ENCODE measurements at regions not wholly inside any gene's neighbourhood (a gene's known extent, or its start where the extent isn't known, plus 50 kb on each side); places are given as distances from the start of the nearest gene placed in this dataset.

DNA sequence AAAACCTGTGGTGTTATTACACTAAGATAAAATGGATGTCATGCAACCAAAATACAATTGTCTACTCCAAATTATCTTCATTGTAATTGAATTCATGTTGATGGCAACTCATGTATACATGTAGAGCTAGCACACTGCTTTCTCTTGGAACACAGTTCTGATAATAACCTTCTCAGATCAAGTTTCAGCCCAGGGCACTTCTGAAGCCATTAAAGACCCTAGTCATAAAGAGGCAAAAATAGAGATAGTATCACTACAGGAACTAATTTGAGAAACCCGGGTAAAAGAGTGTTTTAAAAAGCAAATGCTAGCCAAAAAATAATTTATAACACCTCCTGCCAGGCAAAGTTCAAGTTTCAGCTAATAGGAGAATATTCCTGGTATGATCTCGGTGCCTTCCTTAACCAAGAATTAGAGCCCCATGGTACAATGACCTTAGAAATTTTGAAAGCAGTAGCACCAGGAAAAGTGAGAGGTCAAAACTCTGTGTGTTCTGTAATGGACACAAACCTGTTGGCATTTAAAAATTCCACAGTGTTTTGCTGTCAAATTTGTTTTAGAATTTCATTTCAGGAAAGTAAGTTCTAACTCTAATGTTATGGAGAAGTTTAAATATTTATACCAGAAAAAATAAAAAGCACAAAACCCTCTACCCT lies 105.0 kb upstream of the FRMD6 start:
- H3K27ac ChIP-seq (ENCODE audit: insufficient read depth, low read depth, low read length, poor library complexity, severe bottlenecking): no peak overlapping the region
- H3K4me3 ChIP-seq (ENCODE audit: insufficient read depth, low read depth, low read length): no peak overlapping the region
- no peaks in the 10 kb centered on the region for H3K4me1 ChIP-seq (ENCODE audit: control insufficient read depth, insufficient read depth, low read length)
- WGBS, 2 experiments: 71 to 88% methylated on average over 2 of the region's 2 CpGs
- H3K9me3 ChIP-seq (ENCODE audit: control insufficient read depth, low read length): no peaks in the 10 kb centered on the region
- no peaks in the 10 kb centered on the region for H3K27me3 ChIP-seq (ENCODE audit: control insufficient read depth, insufficient read depth, low read length, poor library complexity, severe bottlenecking)
- H3K36me3 ChIP-seq (ENCODE audit: control insufficient read depth, insufficient read depth, low read length): no peaks in the 10 kb centered on the region

DNA sequence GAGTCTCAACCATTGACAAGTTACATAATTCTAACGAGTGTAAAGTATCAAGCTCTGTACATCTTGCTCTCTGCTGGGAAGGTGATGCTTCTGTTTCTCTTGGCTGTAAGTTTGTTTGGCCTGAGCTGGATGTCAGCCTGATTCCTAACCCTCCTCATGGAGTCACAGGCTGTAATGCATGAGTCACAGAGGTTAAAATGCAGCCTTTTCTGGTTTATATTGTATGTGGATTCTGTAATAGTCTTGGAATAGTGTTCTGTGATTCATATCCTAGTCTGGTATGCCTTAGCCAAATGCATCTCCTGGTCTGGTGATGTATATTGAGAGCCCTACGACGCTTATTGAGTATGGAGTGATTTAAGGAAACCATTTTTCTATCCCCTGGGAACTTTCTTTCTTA lies 104.5 kb upstream of the FRMD6 start:
- Histone ChIP-seq H3K27ac (ENCODE audit: insufficient read depth, low read depth, low read length, poor library complexity, severe bottlenecking) (no peak overlapping the region), H3K9me3 (ENCODE audit: control insufficient read depth, low read length) (no peaks in the 10 kb centered on the region), H3K4me1 (ENCODE audit: control insufficient read depth, insufficient read depth, low read length) (no peaks in the 10 kb centered on the region), H3K4me3 (ENCODE audit: insufficient read depth, low read depth, low read length) (no peak overlapping the region), H3K36me3 (ENCODE audit: control insufficient read depth, insufficient read depth, low read length) (no peaks in the 10 kb centered on the region), H3K27me3 (ENCODE audit: control insufficient read depth, insufficient read depth, low read length, poor library complexity, severe bottlenecking) (no peaks in the 10 kb centered on the region)
- 83 to 88% methylated on average over 1 to 3 of the region's 3 CpGs for WGBS, 2 experiments

DNA sequence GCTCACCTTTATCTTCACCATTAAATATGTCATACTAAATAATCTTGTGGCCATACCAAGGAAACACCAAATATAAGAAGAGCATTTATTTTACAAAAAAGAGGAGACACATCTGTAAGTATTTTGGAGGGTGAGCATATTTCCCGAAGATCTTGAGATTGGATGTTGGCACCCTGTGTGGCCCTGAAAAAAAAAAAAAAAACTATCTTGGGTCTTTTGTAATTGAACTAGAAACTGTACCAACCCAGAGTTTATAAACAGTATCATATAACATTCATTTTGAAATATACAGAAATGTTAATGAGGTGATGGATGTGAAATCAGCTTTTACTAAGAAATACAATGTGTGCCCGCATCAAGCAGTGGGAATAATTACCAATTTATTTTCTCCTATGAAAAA lies 104.0 kb upstream of the FRMD6 start:
- WGBS, 2 experiments: 80 to 94% methylated on average over 1 of the region's 2 CpGs
- H3K4me3 ChIP-seq (ENCODE audit: insufficient read depth, low read depth, low read length): no peak overlapping the region
- no peaks in the 10 kb centered on the region for H3K27me3 ChIP-seq (ENCODE audit: control insufficient read depth, insufficient read depth, low read length, poor library complexity, severe bottlenecking)
- no peak overlapping the region for H3K27ac ChIP-seq (ENCODE audit: insufficient read depth, low read depth, low read length, poor library complexity, severe bottlenecking)
- no peaks in the 10 kb centered on the region for H3K4me1 ChIP-seq (ENCODE audit: control insufficient read depth, insufficient read depth, low read length)
- H3K9me3 ChIP-seq (ENCODE audit: control insufficient read depth, low read length): no peaks in the 10 kb centered on the region
- H3K36me3 ChIP-seq (ENCODE audit: control insufficient read depth, insufficient read depth, low read length): no peaks in the 10 kb centered on the region

DNA sequence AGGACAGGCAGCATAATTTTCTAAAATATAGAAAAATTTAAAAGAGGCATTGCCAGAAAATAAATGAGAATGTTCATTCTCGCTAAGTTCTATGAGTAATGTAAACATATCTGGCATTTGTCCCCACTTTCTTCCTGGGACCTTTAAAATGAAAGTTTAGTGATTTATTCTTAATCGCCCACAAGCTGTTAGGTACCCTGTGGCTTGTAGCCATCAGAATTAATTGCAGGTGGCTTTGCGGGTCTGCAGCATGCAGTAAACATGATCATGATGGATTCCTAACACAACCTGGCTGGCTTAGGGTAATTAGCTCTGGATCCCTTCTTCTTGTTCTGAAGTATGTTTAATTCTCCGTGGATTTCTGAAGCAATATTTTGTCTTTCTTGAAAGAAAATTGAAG lies 103.5 kb upstream of the FRMD6 start:
- no peaks in the 10 kb centered on the region for H3K4me1 ChIP-seq (ENCODE audit: control insufficient read depth, insufficient read depth, low read length)

DNA sequence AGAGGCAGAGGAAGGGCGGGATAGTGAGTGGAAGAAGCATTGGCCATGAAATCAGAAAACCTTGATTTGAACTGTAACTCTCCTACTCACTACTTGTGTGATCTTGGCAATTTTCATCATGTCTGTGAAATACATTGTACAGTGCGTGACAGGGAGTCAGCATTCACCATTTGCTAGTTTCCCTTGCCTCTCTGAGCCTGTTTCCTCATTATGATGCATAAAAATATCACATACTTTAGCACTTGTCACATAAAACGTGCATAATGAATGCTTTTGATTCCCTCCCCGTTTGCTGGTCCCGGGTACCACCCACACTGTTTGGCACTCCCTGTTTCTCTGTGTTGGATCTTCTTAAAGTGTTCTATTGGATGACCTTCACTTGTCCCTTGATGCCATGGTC lies 101.1 kb upstream of the FRMD6 start:
- Histone ChIP-seq H3K9me3 (ENCODE audit: control insufficient read depth, low read length) (no peaks in the 10 kb centered on the region), H3K27ac (ENCODE audit: insufficient read depth, low read depth, low read length, poor library complexity, severe bottlenecking) (no peak overlapping the region), H3K27me3 (ENCODE audit: control insufficient read depth, insufficient read depth, low read length, poor library complexity, severe bottlenecking) (no peaks in the 10 kb centered on the region), H3K4me3 (ENCODE audit: insufficient read depth, low read depth, low read length) (no peak overlapping the region), H3K36me3 (ENCODE audit: control insufficient read depth, insufficient read depth, low read length) (no peaks in the 10 kb centered on the region), H3K4me1 (ENCODE audit: control insufficient read depth, insufficient read depth, low read length) (no peaks in the 10 kb centered on the region)
- WGBS, 2 experiments: 89 to 90% methylated on average over 5 of the region's 5 CpGs

More for the DNA sequence above, 103.5 kb upstream of the FRMD6 start:
- no peaks in the 10 kb centered on the region for H3K9me3 ChIP-seq (ENCODE audit: control insufficient read depth, low read length)
- no peaks in the 10 kb centered on the region for H3K27me3 ChIP-seq (ENCODE audit: control insufficient read depth, insufficient read depth, low read length, poor library complexity, severe bottlenecking)
- 92 to 96% methylated on average over 4 of the region's 4 CpGs for WGBS, 2 experiments
- no peak overlapping the region for H3K4me3 ChIP-seq (ENCODE audit: insufficient read depth, low read depth, low read length)
- H3K27ac ChIP-seq (ENCODE audit: insufficient read depth, low read depth, low read length, poor library complexity, severe bottlenecking): no peak overlapping the region
- H3K36me3 ChIP-seq (ENCODE audit: control insufficient read depth, insufficient read depth, low read length): no peaks in the 10 kb centered on the region

DNA sequence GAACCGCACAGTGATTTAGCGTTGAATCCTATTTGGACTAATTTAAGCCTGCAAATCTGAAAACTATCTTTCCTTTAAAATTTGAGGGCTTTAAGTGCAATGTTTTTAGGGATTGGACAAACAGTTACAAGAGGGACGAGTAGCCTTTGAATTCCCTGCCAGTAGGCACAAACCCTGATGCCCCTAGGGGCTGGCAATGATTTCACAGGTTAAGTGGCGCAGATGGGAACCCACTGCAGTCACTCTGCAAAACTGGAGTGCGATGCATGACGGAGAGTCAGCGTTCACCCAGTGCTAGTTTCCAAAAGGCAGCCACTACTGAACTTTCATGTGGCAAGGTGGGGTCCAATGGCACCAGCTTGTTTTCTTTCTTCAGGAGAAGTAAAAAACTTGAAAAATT lies 99.4 kb upstream of the FRMD6 start:
- H3K27ac ChIP-seq (ENCODE audit: insufficient read depth, low read depth, low read length, poor library complexity, severe bottlenecking): no peak overlapping the region
- no peaks in the 10 kb centered on the region for H3K27me3 ChIP-seq (ENCODE audit: control insufficient read depth, insufficient read depth, low read length, poor library complexity, severe bottlenecking)
- H3K4me1 ChIP-seq (ENCODE audit: control insufficient read depth, insufficient read depth, low read length): no peaks in the 10 kb centered on the region
- H3K4me3 ChIP-seq (ENCODE audit: insufficient read depth, low read depth, low read length): no peak overlapping the region
- no peaks in the 10 kb centered on the region for H3K9me3 ChIP-seq (ENCODE audit: control insufficient read depth, low read length)
- H3K36me3 ChIP-seq (ENCODE audit: control insufficient read depth, insufficient read depth, low read length): no peaks in the 10 kb centered on the region
- WGBS, 2 experiments: 92 to 94% methylated on average over 7 of the region's 7 CpGs

DNA sequence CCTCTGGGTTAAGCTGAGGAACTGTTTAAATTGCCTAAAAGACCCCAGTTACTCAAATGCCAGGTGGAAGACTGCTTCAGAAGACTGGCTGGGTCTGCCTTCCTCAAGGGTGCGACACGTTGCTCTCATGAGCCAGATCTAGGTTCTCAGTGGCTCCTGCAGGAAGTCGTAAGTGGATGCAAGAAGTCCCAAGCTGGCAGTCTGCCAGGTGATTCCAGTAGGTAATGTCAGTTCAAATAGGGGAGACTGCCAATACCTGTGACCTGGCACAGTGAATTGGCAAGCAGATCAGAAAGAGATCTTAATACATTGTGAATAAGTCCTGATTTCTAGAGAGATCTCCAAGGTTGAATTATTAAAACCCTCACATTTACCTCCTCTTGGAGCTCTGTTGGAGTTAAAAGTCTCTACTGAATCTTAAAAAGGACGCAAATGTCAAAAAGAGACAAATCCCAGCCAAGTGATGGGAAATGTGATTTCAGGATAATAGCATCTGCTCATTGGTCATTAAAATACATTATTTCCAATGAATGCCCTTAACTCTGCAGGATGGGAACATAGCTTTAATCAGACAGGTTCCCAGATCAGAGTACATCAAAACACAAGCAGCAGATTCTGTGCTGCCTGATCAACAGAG lies 98.8 kb upstream of the FRMD6 start:
- no peaks in the 10 kb centered on the region for H3K9me3 ChIP-seq (ENCODE audit: control insufficient read depth, low read length)
- H3K4me1 ChIP-seq (ENCODE audit: control insufficient read depth, insufficient read depth, low read length): no peaks in the 10 kb centered on the region
- H3K27ac ChIP-seq (ENCODE audit: insufficient read depth, low read depth, low read length, poor library complexity, severe bottlenecking): no peak overlapping the region
- no peaks in the 10 kb centered on the region for H3K36me3 ChIP-seq (ENCODE audit: control insufficient read depth, insufficient read depth, low read length)
- 89 to 90% methylated on average over 3 to 4 of the region's 4 CpGs for WGBS, 2 experiments
- H3K4me3 ChIP-seq (ENCODE audit: insufficient read depth, low read depth, low read length): no peak overlapping the region
- H3K27me3 ChIP-seq (ENCODE audit: control insufficient read depth, insufficient read depth, low read length, poor library complexity, severe bottlenecking): no peaks in the 10 kb centered on the region

DNA sequence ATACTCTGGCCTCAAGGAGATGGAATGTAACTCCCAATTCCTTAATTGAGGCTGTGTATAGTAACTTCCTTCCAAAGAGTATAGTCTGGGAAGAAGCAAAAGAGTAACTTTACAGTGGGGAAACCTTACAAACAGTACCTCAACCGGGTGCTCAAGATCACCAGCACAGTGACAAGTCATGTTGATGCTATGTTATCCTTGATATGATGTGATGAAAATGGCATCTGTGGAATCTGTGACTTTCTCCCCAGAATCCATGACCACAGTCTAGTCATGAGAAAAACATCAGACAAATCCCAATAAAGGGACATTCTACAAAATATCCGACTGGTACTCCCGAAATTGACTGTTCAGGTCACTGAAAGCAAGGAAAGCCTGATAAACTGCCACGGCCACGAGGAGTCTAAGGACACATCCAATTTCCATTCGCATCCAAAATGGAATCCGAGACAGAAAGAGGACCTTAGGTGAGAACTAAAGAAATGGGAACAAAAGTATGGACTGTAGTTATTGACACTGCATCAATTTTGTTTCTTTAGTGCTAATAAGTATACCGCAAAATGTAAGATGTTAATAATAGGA lies 97.3 kb upstream of the FRMD6 start:
- Histone ChIP-seq H3K27me3 (ENCODE audit: control insufficient read depth, insufficient read depth, low read length, poor library complexity, severe bottlenecking) (no peaks in the 10 kb centered on the region), H3K36me3 (ENCODE audit: control insufficient read depth, insufficient read depth, low read length) (no peaks in the 10 kb centered on the region), H3K9me3 (ENCODE audit: control insufficient read depth, low read length) (no peaks in the 10 kb centered on the region), H3K4me3 (ENCODE audit: insufficient read depth, low read depth, low read length) (no peak overlapping the region), H3K4me1 (ENCODE audit: control insufficient read depth, insufficient read depth, low read length) (no peaks in the 10 kb centered on the region), H3K27ac (ENCODE audit: insufficient read depth, low read depth, low read length, poor library complexity, severe bottlenecking) (no peak overlapping the region)
- 90 to 96% methylated on average over 8 of the region's 8 CpGs for WGBS, 2 experiments

DNA sequence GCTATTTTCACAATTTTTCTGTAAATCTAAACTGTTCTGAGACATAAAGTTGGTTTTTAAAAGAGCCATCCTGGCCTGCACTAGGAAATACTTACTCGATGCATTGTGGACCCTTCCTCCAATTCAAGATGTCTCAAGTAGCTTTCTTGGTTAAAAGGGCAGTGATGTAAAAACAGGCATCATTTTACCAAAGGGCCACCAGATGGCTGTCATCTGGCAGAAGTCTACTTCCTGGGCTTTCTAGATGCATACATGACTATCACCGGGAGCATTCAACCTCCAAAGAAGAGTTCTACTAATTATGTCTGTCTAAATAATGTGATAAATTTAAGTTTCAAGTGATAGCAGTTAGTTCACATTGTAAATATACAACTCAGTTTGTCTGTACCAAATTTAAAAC lies 96.8 kb upstream of the FRMD6 start:
- Histone ChIP-seq H3K9me3 (ENCODE audit: control insufficient read depth, low read length) (no peaks in the 10 kb centered on the region), H3K27ac (ENCODE audit: insufficient read depth, low read depth, low read length, poor library complexity, severe bottlenecking) (no peak overlapping the region), H3K4me3 (ENCODE audit: insufficient read depth, low read depth, low read length) (no peak overlapping the region), H3K4me1 (ENCODE audit: control insufficient read depth, insufficient read depth, low read length) (no peaks in the 10 kb centered on the region), H3K27me3 (ENCODE audit: control insufficient read depth, insufficient read depth, low read length, poor library complexity, severe bottlenecking) (no peaks in the 10 kb centered on the region), H3K36me3 (ENCODE audit: control insufficient read depth, insufficient read depth, low read length) (no peaks in the 10 kb centered on the region)
- 96 to 100% methylated on average over 2 of the region's 2 CpGs for WGBS, 2 experiments

DNA sequence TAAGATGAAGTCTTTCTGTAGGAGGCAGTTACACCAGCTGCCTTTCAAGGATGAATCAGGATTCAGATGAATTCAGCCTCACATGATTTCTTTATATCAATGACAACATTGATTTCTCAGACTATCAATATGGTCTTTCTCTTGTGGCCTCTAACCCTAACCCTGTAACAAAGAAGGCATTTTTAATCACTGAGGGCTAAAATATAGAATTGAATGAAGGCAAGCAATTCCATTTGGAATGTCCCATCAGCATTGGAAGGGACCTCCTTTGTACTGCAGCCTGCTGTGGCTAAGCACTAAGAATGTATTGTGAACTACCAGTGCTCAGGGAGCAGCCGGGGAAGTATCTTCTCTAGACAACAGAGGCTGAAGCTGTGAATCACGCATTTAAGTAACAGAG lies 90.6 kb upstream of the FRMD6 start:
- Histone ChIP-seq H3K4me1 (ENCODE audit: control insufficient read depth, insufficient read depth, low read length) (no peaks in the 10 kb centered on the region), H3K9me3 (ENCODE audit: control insufficient read depth, low read length) (no peaks in the 10 kb centered on the region), H3K27ac (ENCODE audit: insufficient read depth, low read depth, low read length, poor library complexity, severe bottlenecking) (no peak overlapping the region), H3K4me3 (ENCODE audit: insufficient read depth, low read depth, low read length) (no peak overlapping the region), H3K36me3 (ENCODE audit: control insufficient read depth, insufficient read depth, low read length) (no peaks in the 10 kb centered on the region), H3K27me3 (ENCODE audit: control insufficient read depth, insufficient read depth, low read length, poor library complexity, severe bottlenecking) (no peaks in the 10 kb centered on the region)
- 74 to 76% methylated on average over 2 of the region's 2 CpGs for WGBS, 2 experiments

Measured in ectodermal cell (in vitro differentiated cells).